DMS 273 (cell line): ENCODE measurements at regions not wholly inside any gene's neighbourhood (a gene's known extent, or its start where the extent isn't known, plus 50 kb on each side); places are given as distances from the start of the nearest gene placed in this dataset.
"Not testable (repeated sequence)": the region's sequence is repeated elsewhere in the genome, so short reads cannot be mapped to it uniquely, and the experiment has no call there.

ENCODE experiments used
- DNase-seq: peaks from one replicate; lab custom pipeline; 2025; ENCODE audit not compliant: unreplicated experiment; lab: John Stamatoyannopoulos, UW

GRCh38 chr11:69916251-69916649 is 97.0 kb upstream of the FGF3 start:
- not testable (repeated sequence) for DNase-seq

DNA sequence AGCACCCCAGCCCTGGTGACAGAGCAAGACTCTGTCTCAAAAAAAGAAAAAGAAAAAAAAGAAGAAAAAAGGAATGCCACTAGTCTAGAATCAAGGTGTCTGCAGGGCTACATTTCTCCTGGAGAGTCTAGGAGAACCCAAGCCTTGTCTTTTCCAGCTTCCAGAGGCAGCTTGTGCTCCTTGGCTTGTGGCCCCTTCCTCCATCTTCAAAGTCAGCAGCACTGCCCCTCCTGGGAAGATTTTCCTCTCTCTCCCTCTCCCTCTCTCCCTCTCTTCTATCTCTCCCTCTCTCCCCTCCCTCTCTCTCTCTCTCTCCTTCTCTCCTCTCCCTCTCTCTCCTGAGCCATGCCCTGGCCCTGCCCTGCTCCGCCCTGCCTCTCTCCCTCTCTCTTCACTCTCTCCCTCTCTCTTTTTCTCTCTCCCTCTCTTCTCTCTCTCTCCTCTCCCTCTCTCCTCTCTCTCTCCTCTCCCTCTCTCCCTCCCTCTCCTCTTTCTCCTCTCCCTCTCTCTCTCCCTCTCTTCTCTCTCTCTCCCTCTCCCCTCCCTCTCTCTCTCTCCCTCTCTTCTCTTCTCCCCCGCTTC is 97.7 kb upstream of the FGF3 start:
- DNase-seq: no peak

DNA sequence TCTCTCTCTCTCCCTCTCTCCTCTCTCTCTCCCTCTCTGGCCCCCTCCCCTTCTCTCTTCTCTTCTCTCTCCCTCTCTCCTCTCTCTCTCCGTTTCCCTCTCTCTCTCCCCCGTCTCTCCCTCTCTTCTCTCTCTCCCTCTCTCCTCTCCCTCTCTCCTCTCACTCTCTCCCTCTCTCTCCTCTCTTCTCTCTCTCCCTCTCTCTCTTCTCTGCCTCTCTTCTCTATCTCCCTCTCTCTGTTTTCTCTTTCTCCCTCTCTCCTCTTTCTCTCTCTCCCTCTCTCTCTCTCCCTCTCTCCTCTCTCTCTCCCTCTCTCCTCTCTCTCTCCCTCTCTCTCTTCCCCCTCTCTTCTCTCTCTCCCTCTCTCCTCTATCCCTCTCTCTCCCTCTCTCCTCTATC is 98.3 kb upstream of the FGF3 start:
- no peak for DNase-seq

DNA sequence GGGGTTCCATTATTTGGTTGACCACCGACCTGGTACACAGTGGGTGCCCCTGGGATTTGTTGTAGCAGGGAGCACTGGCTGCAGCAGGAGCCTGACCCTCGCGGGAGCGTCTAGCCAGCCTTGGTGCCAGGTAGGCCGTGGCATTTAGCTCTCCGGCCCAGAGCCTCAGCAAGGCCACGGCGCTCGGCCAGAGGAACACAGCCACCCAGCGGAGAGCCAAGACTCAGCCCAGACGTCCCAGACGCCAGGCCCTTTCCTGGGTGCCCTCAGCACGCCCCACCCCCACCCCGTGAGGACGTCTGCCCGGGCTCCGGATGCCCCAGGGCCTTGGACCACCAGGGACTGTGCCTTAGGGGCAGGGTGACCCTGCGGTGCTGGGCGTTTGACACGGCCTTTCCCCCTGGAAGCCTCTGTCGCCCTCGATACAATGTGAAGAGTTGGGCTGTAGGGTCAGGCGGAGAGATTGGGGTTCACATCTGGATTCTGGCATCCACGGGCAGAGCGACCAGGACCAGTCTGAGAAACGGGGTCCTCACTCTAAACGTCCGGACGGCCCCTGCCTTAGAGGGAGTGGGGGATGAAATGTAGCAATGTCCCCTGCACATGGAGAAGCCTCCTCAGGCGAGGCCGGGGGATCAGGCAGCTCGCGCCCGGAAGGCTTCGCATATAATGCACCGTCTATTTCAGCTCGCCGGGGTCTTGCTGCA is 99.2 kb upstream of the FGF3 start:
- no peak for DNase-seq

DNA sequence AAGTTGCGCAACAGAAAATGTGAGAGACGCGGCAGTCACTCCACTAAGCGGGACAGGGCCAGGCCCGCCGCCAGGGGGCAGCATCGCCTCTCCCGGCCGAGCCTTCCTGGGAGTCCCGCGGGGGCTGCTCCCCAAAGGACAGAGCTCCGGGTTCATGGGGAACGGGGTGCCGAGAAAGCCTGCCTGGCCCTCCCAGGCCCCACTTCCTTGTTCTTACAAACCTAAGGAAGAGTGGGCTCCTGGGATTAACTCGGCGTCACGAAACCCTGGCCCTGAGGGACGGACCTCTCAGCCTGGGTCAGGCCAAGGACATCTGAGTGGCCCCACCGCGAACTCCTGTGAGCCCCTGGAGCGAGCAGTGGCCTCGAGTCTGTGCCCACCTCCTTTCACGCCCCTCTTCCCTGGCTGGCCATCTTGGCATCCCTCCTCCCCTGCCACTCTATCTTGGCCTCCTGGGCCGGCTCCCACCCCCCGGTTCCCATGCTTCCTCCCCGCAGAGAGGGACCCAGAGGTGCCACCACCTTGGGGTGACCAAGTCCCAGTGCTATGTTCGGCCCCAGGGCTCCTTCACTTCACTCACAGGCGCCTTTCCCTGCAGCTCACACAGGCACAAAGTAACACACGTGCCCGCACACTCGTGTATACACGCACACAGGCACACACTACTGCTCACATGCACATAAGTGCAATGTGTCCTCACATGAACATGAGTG is 99.9 kb upstream of the FGF3 start:
- DNase-seq: peak; percentile 82

GRCh38 chr11:69919659-69920344 is 100.6 kb upstream of the FGF3 start:
- DNase-seq: no peak

- DNase-seq: no peak
Measured at GRCh38 chr11:69920345-69921127, 101.3 kb upstream of the FGF3 start.

DNA sequence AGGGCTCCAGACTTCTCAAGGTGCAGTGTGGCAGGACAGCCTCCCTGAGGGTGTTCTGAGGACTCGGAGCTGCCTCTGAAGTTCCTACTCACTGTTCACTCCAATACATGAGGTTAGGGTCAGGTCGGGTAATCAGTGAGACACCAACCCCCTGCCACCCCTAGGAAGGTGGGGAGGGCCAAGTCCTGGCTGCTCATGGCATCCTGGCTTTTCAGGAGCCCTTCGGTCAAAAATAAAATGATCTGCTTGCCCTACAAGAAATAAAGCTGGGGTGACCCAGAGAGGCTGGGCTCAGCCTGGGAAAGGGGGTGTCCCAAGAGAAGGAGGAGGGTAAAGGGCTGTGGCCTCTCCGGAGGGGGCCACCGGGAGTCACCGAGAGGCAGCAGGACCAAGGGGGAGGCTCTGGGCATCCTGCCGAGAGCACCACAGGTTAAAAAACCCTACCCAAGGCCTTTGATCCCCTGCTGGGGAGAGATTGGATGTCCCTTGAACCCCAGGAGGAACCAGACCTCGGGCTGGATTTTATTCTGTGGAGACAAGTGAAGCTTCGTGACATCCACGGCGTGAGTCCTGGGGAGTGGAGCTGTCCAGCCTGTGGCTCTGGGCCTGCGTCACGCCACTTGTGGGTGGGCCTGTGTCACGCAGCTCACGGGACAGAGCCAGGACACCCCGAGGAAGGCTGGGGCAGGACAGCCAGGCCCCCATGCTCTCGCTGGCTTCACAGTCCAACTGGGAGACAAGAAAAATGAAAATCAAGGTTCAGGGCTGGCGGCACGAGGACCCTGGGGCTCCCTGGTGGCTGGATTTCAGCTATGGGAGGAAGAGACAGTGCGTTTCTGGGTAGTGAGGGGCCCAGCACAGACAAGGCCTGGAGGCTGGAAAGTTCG is 102.2 kb upstream of the FGF3 start:
- no peak for DNase-seq

GRCh38 chr11:69922015-69922595 is 102.9 kb upstream of the FGF3 start:
- DNase-seq: no peak

- DNase-seq: no peak
Measured at GRCh38 chr11:69922596-69923111, 103.4 kb upstream of the FGF3 start.

DNA sequence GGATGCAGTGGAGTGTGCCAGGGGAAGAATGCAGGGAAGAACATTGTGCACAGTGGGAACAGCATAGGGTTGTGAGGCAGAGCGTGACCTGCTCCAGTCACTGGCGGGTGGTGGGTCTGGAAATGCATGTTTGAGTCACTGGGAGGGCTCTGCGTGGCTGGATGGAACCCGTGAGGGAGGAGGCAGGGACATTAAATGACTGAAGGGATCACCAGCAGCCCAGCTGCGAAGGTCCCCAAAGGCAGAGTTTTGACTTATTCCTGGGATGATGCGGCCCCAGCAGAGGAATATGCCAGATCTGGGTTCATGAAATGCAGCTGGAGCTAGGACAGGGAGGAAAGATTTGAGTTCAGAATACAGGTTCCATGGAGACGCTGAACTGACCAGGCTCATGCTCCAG is 104.0 kb upstream of the FGF3 start:
- DNase-seq: no peak

DNA sequence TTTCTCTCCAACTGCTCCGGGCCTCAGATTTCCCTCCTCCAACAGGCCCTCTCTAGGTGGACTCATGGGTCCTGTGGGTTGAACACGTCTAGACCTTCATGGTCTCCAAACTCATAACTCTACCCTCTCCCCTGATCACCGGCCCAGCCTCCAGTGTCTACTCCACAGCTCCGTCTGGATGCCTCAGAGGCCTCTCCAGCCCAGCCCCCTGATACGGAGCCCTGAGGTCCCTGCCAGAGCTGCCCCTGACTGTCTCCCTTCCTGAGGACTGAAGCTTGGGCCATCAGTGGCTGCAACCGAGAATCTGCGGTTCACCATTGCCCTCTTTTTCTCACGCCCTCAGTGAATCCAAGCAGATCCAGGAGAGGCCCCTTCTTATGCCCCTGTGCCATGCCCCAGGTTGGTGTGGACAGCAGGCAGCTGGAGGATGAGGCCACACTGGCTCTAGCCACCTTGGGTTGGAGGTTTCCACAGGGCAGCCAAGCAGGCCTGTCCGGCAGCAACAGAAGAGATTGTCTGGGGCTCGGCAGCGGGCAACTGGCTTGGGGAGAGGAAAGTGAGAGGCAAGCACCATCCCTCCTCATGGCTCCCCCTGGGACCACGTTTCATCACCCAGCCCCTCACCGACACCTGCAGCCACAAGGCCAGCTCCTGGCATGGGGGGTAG is 104.6 kb upstream of the FGF3 start:
- DNase-seq: no peak

DNA sequence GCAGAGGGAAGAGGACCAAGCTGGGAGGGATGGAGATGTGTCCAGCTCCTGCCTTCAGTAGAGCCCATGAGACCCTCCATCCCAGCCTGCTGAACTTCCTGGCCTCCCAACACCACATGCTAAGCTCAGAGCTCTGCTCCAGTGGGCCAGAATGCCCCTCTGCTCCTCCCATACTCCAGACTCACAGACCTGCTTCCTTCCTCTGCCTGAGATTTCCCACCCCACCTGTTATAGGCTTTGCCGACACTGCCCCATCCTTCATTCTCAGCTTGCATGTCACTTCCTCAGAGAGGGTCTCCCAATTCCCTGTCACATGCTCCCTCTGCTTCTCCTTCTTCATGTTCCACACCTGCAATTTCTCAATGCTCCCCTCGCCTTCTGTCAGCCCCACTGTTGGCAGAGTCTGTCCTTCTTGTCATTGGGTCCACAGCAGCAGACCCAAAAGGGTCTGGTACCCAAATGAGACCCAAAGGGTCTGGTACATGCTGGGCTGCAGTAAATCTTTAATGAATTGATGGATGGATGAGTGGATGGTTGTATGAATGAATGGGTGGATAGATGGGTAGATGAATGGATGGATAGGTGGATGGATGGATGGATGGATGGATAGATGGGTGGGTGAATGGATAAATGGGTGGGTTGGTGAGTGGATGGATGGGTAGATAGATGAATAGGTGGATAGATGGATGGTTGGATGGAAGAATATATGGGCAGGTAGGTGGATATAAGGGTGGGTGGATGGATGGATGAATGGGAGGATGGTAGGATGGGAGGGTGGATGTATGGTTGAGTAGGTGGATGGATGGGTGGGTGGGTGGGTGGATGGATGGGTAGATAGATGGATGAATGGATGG is 105.3 kb upstream of the FGF3 start:
- no peak for DNase-seq

GRCh38 chr11:69925366-69926196 is 106.4 kb upstream of the FGF3 start:
- DNase-seq: no peak

DNA sequence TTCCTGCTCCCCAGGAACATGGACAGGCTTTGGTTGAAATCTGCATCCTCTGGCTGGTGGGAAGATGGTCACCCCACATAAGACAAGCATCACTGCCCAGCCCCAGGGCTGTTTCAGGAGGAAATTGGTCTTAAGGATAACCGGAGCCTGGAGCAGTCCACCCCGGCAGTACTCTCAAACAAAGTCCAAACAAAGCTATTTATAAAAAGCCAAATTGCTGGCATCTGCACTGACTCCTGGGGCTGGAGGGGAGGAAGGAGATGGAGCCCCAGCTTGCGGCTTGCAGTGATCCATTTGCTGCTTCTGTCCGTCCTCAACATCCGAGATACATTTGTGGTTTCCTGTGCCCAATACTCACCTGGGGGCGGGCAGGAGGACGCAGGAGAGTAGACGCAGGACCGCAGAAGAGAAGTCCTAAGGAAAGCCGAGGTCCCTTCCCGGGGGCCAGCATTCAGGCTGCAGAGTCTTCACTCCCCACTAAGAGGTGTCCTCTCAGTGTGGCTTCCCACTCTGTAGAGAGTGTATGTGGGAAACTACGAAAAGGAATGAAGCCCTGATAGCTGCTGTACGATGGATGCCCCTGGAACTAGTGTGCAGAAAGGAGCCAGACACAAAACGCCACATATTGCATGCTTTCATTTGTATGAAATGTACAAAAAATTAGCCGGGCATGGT is 107.3 kb upstream of the FGF3 start:
- DNase-seq: no peak

DNA sequence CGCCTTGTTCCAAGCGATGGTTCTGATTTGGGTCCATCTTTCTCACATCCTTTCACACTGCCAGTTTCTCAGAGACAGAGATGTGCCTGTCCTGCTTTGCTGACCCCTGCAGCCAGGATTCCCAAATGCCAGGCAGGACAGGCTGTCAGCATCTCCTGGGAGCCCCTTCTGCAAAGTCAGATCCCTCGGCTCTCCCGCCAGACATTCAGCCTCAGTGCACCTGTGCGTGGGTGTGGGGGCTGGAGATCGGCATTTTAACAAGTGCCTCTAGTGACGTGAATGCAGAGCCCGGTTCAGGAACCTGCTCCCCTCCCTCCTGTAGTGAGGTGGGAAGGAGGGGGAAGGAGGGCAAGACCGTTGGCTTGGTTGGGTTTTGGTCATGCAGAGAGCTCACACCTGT is 108.9 kb upstream of the FGF3 start:
- no peak for DNase-seq

- no peak for DNase-seq
Measured at GRCh38 chr11:69928975-69929374, 109.8 kb upstream of the FGF3 start.
